ENCODE measurements at regions not wholly inside any gene's neighbourhood (a gene's known extent, or its start where the extent isn't known, plus 50 kb on each side); places are given as distances from the start of the nearest gene placed in this dataset.

- H3K9me2 ChIP-seq (ENCODE audit: insufficient read depth) = no peaks in the 10 kb centered on the region
- TF ChIP-seq NANOG (IDR thresholded peaks at IDR 0.05; ENCODE audit: borderline replicate concordance) = no peak
- no peak for TF ChIP-seq JUNB (IDR thresholded peaks at IDR 0.05; ENCODE audit: unreplicated experiment)
- TF ChIP-seq CTCF (conservative IDR thresholded peaks at IDR 0.05; ENCODE audit: low read depth in 2 of 2) = no peak
- no peak for TF ChIP-seq POLR2AphosphoS5 (IDR thresholded peaks at IDR 0.05; ENCODE audit: low read depth)
- TF ChIP-seq ZNF331 (CRISPR knock-in tag; IDR thresholded peaks at IDR 0.05; ENCODE audit: low read depth) = no peak
- TF ChIP-seq REST (IDR thresholded peaks at IDR 0.05; ENCODE audit: unreplicated experiment) = no peak
- no peak for TF ChIP-seq STAT1 (IDR thresholded peaks at IDR 0.05; ENCODE audit: unreplicated experiment)
- TF ChIP-seq ZNF114 (CRISPR knock-in tag; IDR thresholded peaks at IDR 0.05) = no peak
- no peak for TF ChIP-seq CREB1 (CRISPR knock-in tag; IDR thresholded peaks at IDR 0.05; ENCODE audit: low read depth)
- TF ChIP-seq ZNF462 (CRISPR knock-in tag; IDR thresholded peaks at IDR 0.05) = no peak
- no peak for TF ChIP-seq EZH2phosphoT487 (IDR thresholded peaks at IDR 0.05; ENCODE audit: unreplicated experiment)
- TF ChIP-seq EZH2 (IDR thresholded peaks at IDR 0.05; ENCODE audit: low read depth, unreplicated experiment) = no peak
- no peak for TF ChIP-seq ETS1 (IDR thresholded peaks at IDR 0.05)
- Mint-ChIP-seq H3K27me3 (ENCODE audit: insufficient read depth, low read depth, poor library complexity) (no peaks in the 10 kb centered on the region), H3K4me1 (no peaks in the 10 kb centered on the region), H3K27ac (no peak overlapping the region), H3K36me3 (ENCODE audit: low read depth) (peaks cover 3% of the 10 kb centered on the region; the same call in 1 of the 3 replicates), H3K4me3 (no peak overlapping the region), H3K9me3 (peaks cover 9% of the 10 kb centered on the region; the same call in 2 of the 3 replicates)
- H3K27ac ChIP-seq (ENCODE audit: low read depth) = no peak overlapping the region
- no peaks in the 10 kb centered on the region for H3K4me1 ChIP-seq (ENCODE audit: insufficient read depth)
- no peak overlapping the region for H3K4me3 ChIP-seq
- H3F3A ChIP-seq (replicated peaks; ENCODE audit: low read depth) = no peaks in the 10 kb centered on the region
- ATAC-seq (no peak), DNase-seq (ENCODE audit: low spot score) (no peak)
- no peak overlapping the region for H3K4me2 ChIP-seq
- H2AFZ ChIP-seq = no peak overlapping the region
- H3K79me2 ChIP-seq (replicated peaks; ENCODE audit: insufficient read depth) = no peaks in the 10 kb centered on the region
- H3K36me3 ChIP-seq (ENCODE audit: insufficient read depth) = no peaks in the 10 kb centered on the region
- H4K20me1 ChIP-seq (replicated peaks; ENCODE audit: insufficient read depth) = no peaks in the 10 kb centered on the region
- no peaks in the 10 kb centered on the region for H3K27me3 ChIP-seq (ENCODE audit: insufficient read depth)
These were observed 582.2 kb downstream of the CPS1 start for GRCh38 chr2:211138551-211138950.

Data from GM23338 (cell line).